H1 (cell line): ENCODE measurements at regions not wholly inside any gene's neighbourhood (a gene's known extent, or its start where the extent isn't known, plus 50 kb on each side); places are given as distances from the start of the nearest gene placed in this dataset.

ENCODE experiments used
- BACH1 ChIP-seq: IDR thresholded peaks from 2 replicates; pipeline ENCODE4 v1.6.1; 2012; ENCODE audit warnings: low read length, improper control_type of control experiment
- CEBPB ChIP-seq: IDR thresholded peaks from 2 replicates; pipeline ENCODE4 v1.6.1; 2012; ENCODE audit warnings: low read depth, low read length
- CHD7 ChIP-seq: fragments of 300-600 bp; sonication (generic); IDR thresholded peaks from 2 replicates; pipeline ENCODE4 v1.7.1; 2012; ENCODE audit warnings: low read length, moderate library complexity, mild to moderate bottlenecking, inconsistent platforms; ENCODE audit not compliant: insufficient replicate concordance
- FOSL1 ChIP-seq: IDR thresholded peaks from 2 replicates; pipeline ENCODE4 v1.6.1; 2011; ENCODE audit warnings: mild to moderate bottlenecking, low read depth, low read length, moderate library complexity; ENCODE audit not compliant: insufficient read depth
- GTF2F1 ChIP-seq: IDR thresholded peaks from 2 replicates; pipeline ENCODE4 v1.6.1; 2012; ENCODE audit warnings: low read depth, low read length, improper control_type of control experiment, borderline replicate concordance
- MAX ChIP-seq: IDR thresholded peaks from 2 replicates; pipeline ENCODE4 v1.6.1; 2012; ENCODE audit warnings: inconsistent platforms
- NRF1 ChIP-seq: IDR thresholded peaks from 2 replicates; pipeline ENCODE4 v1.6.1; 2011; ENCODE audit warnings: mild to moderate bottlenecking, low read depth, low read length, improper control_type of control experiment
- RBBP5 ChIP-seq: IDR thresholded peaks from 2 replicates; pipeline ENCODE4 v1.7.1; 2012; ENCODE audit warnings: low read depth, mild to moderate bottlenecking, inconsistent platforms, low read length, moderate library complexity, borderline replicate concordance
- SIX5 ChIP-seq: IDR thresholded peaks from 2 replicates; pipeline ENCODE4 v1.6.1; 2011; ENCODE audit warnings: mild to moderate bottlenecking, low read depth, low read length
- SP1 ChIP-seq: IDR thresholded peaks from 2 replicates; pipeline ENCODE4 v1.6.1; 2011; ENCODE audit warnings: low read depth, low read length
- SP2 ChIP-seq: IDR thresholded peaks from 2 replicates; pipeline ENCODE4 v1.6.1; 2012; ENCODE audit warnings: mild to moderate bottlenecking, low read length, inconsistent platforms
- SRF ChIP-seq: IDR thresholded peaks from 2 replicates; pipeline ENCODE4 v1.6.1; 2011; ENCODE audit warnings: mild to moderate bottlenecking, low read depth, low read length, moderate library complexity
- SUZ12 ChIP-seq: fragments of 200-600 bp; sonication (generic); IDR thresholded peaks from 2 replicates; pipeline ENCODE4 v1.6.1; 2012; ENCODE audit warnings: mild to moderate bottlenecking, inconsistent platforms, low read length, moderate library complexity, mixed read lengths
- TAF7 ChIP-seq: optimal IDR thresholded peaks from 2 replicates; pipeline ENCODE3; 2011; ENCODE audit warnings: low read depth, mild to moderate bottlenecking, inconsistent platforms, low read length, moderate library complexity, borderline replicate concordance

GRCh38 chr12:78534311-78534710 is 330.3 kb upstream of the SYT1 start (continued):
- TF ChIP-seq CHD7 (no peak), SP1 (no peak), TAF7 (no peak), RBBP5 (no peak), FOSL1 (no peak), MAX (no peak), NRF1 (no peak), SP2 (no peak), SIX5 (no peak), SUZ12 (no peak), CEBPB (no peak), SRF (no peak), BACH1 (no peak), GTF2F1 (no peak)
